B cell (primary cell): ENCODE measurements at regions not wholly inside any gene's neighbourhood (a gene's known extent, or its start where the extent isn't known, plus 50 kb on each side); places are given as distances from the start of the nearest gene placed in this dataset.

Source experiments
- ATAC-seq: fragments of 200-7000 bp; cut with Tn5 transposase; one replicate; pipeline ENCODE4 v1.10.0; 2021; ENCODE audit warnings: low read depth, mild to moderate bottlenecking, moderate number of reproducible peaks, moderate library complexity
- CTCF ChIA-PET: fragments of 350-600 bp; sonication (Branson Sonifier 250); formaldehyde crosslinking; loops from one replicate; lab custom pipeline; 2021; ENCODE audit warnings: antibody characterized with exemption, inconsistent platforms; lab: Charles Lee
- POLR2A ChIA-PET: fragments of 350-600 bp; sonication (Branson Sonifier 250); formaldehyde crosslinking; loops from one replicate; lab custom pipeline; 2021; ENCODE audit warnings: antibody characterized with exemption; lab: Charles Lee
- DNase-seq: peaks from one replicate; pipeline ENCODE4 v3.0.0; 2013
- H2AFZ ChIP-seq: 2 replicates; pipeline ENCODE4 v1.6.1; 2012; ENCODE audit warnings: mild to moderate bottlenecking, low read depth, low read length; ENCODE audit not compliant: insufficient read depth, poor library complexity, severe bottlenecking
- H3K27ac ChIP-seq, 2 donors: 1 replicate in 1 of 2; 2 replicates in 1 of 2; pipeline ENCODE4 v1.5.1; 2012 to 2013; ENCODE audit warnings: low read length in 2 of 2, mild to moderate bottlenecking in 2 of 2, moderate library complexity in 1 of 2
- H3K27me3 ChIP-seq, 4 experiments: fragments of 200-600 bp in 1 of 4; sonication (generic) in 1 of 4; replicated peaks in 1 of 4; 1 replicate in 2 of 4; 2 replicates in 2 of 4; pipeline versions ENCODE4 v1.6.1 to v1.7.0; 2013 to 2016; ENCODE audit warnings: low read length in 3 of 4, mild to moderate bottlenecking in 2 of 4, mixed read lengths in 1 of 4, moderate library complexity in 1 of 4; ENCODE audit not compliant: insufficient read depth in 4 of 4, control insufficient read depth in 3 of 4; ENCODE audit errors: control extremely low read depth in 1 of 4
- H3K36me3 ChIP-seq, 2 experiments: replicated peaks in 1 of 2; 1 replicate in 1 of 2; 2 replicates in 1 of 2; pipeline versions ENCODE4 v1.6.1 to v1.7.1; 2013; ENCODE audit warnings: low read length in 1 of 2; ENCODE audit not compliant: insufficient read depth in 2 of 2, control insufficient read depth in 1 of 2; ENCODE audit errors: control extremely low read depth in 1 of 2, extremely low read depth in 1 of 2
- H3K4me1 ChIP-seq, 2 donors: fragments of 200-600 bp in 1 of 2; sonication (generic) in 1 of 2; 1 replicate in 1 of 2; 2 replicates in 1 of 2; pipeline versions ENCODE4 v1.5.1 to v1.6.1; 2013 to 2017; ENCODE audit warnings: low read length in 2 of 2; ENCODE audit not compliant: control insufficient read depth in 2 of 2, insufficient read depth in 2 of 2
- H3K4me2 ChIP-seq: replicated peaks from 2 replicates; pipeline ENCODE3; 2012; ENCODE audit warnings: mild to moderate bottlenecking, low read depth, low read length; ENCODE audit not compliant: poor library complexity, severe bottlenecking
- H3K4me3 ChIP-seq, 5 experiments: fragments of 200-600 bp in 1 of 5; sonication (generic) in 1 of 5; 1 replicate in 3 of 5; 2 replicates in 2 of 5; pipeline versions ENCODE4 v1.5.1 to v1.7.0; 2011 to 2016; ENCODE audit warnings: low read length in 4 of 5, mild to moderate bottlenecking in 4 of 5, low read depth in 2 of 5, control low read depth in 1 of 5, moderate library complexity in 1 of 5; ENCODE audit not compliant: insufficient read depth in 1 of 5; ENCODE audit errors: control extremely low read depth in 1 of 5, extremely low read depth in 1 of 5
- H3K79me2 ChIP-seq: fragments of 200-600 bp; sonication (generic); one replicate; pipeline ENCODE4 v1.6.0; 2016; ENCODE audit warnings: low read length; ENCODE audit not compliant: control insufficient read depth, insufficient read depth
- H3K9ac ChIP-seq: fragments of 200-600 bp; sonication (generic); 2 replicates; pipeline ENCODE4 v1.6.1; 2017; ENCODE audit warnings: mild to moderate bottlenecking, low read length, moderate library complexity
- H3K9me3 ChIP-seq, 3 donors: one replicate each; pipeline versions ENCODE4 v1.6.1 to v1.7.1; 2013; ENCODE audit warnings: low read length in 2 of 3; ENCODE audit not compliant: control insufficient read depth in 2 of 3, insufficient read depth in 1 of 3; ENCODE audit errors: control extremely low read depth in 1 of 3
- H4K20me1 ChIP-seq: 2 replicates; pipeline ENCODE4 v1.6.0; 2012; ENCODE audit warnings: mild to moderate bottlenecking, low read length; ENCODE audit not compliant: insufficient read depth, control insufficient read depth, poor library complexity, severe bottlenecking
- H3K27ac Mint-ChIP-seq: one replicate; pipeline ENCODE4 v1.8.0; 2021; ENCODE audit warnings: mixed read lengths
- H3K27me3 Mint-ChIP-seq: one replicate; pipeline ENCODE4 v1.8.0; 2021; ENCODE audit warnings: mixed read lengths
- H3K4me1 Mint-ChIP-seq: one replicate; pipeline ENCODE4 v1.8.0; 2021; ENCODE audit warnings: mixed read lengths
- H3K4me3 Mint-ChIP-seq: one replicate; pipeline ENCODE4 v1.8.0; 2021; ENCODE audit warnings: mixed read lengths
- H3K9me3 Mint-ChIP-seq: one replicate; pipeline ENCODE4 v1.8.0; 2022; ENCODE audit warnings: mixed read lengths; ENCODE audit not compliant: insufficient read depth
- EZH2 ChIP-seq: IDR thresholded peaks from 2 replicates; pipeline ENCODE4 v1.6.1; 2012; ENCODE audit warnings: borderline replicate concordance, low read depth, mild to moderate bottlenecking, moderate library complexity, low read length; ENCODE audit not compliant: insufficient read depth, poor library complexity, severe bottlenecking
- WGBS: methylation state at CpG from one replicate; pipeline ENCODE4 v1.1.5; 2013; ENCODE audit warnings: missing lambda C conversion rate; ENCODE audit not compliant: insufficient coverage; 5-methylcytosine and 5-hydroxymethylcytosine counted together
- intact Hi-C: fragments of 100-400 bp; cut with micrococcal nuclease; formaldehyde crosslinking; loops from one replicate; pipeline ENCODE4 v1.10.0; 2022
- TF ChIP-seq, protein P1 (sequence below): fragments of 200-600 bp; IDR thresholded peaks from one replicate; pipeline ENCODE4 v1.8.0; 2022; ENCODE audit warnings: antibody characterized with exemption, mild to moderate bottlenecking

DNA sequence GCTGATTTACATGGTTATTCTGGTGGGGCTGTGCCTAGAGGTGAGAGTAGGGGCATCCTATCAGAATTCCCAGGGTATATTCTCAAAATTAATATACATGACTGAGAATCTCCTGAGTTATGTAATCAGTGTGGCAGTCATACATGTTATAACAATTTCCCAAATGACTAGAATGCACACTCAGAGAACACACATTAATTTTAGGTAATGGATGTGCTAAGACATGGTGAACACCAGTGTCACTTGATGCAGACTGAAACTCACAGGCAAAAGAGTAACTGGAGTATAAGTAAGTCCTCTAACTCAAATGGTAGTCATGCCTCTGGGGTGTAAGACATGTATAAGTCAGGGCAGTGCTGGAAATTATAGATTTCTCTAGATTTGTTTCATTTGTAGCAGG is 1198.4 kb upstream of the CITED2 start:
- Mint-ChIP-seq H3K27me3 (no peaks in the 10 kb centered on the region), H3K4me1 (no peaks in the 10 kb centered on the region), H3K27ac (no peak overlapping the region), H3K4me3 (no peak overlapping the region), H3K9me3 (no peaks in the 10 kb centered on the region)
- H3K4me1 ChIP-seq: no peaks in the 10 kb centered on the region
- H3K9me3 ChIP-seq: no peaks in the 10 kb centered on the region
- H3K9ac ChIP-seq: no peak overlapping the region
- no peaks in the 10 kb centered on the region for H3K36me3 ChIP-seq
- ChIA-PET POLR2A (no interaction called here), CTCF (no interaction called here)
- no peak for ATAC-seq
- no peaks in the 10 kb centered on the region for H3K79me2 ChIP-seq
- DNase-seq: no peak
- H4K20me1 ChIP-seq: no peaks in the 10 kb centered on the region
- no peak overlapping the region for H3K4me2 ChIP-seq
- intact Hi-C loops: no loop called here
- H3K4me3 ChIP-seq: no peak overlapping the region
- H3K27ac ChIP-seq: no peak overlapping the region
- H3K27me3 ChIP-seq: no peaks in the 10 kb centered on the region
- TF ChIP-seq, protein P1, sequence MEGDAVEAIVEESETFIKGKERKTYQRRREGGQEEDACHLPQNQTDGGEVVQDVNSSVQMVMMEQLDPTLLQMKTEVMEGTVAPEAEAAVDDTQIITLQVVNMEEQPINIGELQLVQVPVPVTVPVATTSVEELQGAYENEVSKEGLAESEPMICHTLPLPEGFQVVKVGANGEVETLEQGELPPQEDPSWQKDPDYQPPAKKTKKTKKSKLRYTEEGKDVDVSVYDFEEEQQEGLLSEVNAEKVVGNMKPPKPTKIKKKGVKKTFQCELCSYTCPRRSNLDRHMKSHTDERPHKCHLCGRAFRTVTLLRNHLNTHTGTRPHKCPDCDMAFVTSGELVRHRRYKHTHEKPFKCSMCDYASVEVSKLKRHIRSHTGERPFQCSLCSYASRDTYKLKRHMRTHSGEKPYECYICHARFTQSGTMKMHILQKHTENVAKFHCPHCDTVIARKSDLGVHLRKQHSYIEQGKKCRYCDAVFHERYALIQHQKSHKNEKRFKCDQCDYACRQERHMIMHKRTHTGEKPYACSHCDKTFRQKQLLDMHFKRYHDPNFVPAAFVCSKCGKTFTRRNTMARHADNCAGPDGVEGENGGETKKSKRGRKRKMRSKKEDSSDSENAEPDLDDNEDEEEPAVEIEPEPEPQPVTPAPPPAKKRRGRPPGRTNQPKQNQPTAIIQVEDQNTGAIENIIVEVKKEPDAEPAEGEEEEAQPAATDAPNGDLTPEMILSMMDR: no peak
- no peak for TF ChIP-seq EZH2
- H2AFZ ChIP-seq: no peak overlapping the region

DNA sequence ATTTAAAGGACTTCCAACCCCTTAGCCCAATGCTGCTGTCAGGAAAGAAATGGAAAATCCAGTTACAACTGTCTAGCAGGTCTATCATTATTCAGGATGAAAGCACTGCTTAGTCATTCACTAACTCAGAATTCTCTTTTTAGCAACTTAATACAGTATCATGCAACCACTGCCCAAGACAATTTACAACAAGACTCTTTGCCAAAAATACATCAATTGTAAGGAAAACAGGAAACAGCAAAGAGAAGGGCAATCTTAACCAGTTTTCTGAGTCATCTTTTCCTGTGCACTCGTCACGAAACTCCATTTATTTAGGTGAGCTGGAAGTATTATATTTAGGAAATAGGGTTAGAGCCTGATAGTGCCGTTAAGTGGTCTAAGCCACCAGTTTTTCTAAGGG is 1197.7 kb upstream of the CITED2 start:
- no peak overlapping the region for H2AFZ ChIP-seq
- H3K27me3 ChIP-seq: no peaks in the 10 kb centered on the region
- H3K36me3 ChIP-seq: no peaks in the 10 kb centered on the region
- POLR2A ChIA-PET: no interaction called here
- CTCF ChIA-PET: no interaction called here
- H3K4me2 ChIP-seq: no peak overlapping the region
- H3K9me3 ChIP-seq: no peaks in the 10 kb centered on the region
- DNase-seq: no peak
- no peak overlapping the region for H3K4me3 ChIP-seq
- H3K79me2 ChIP-seq: no peaks in the 10 kb centered on the region
- intact Hi-C loops: no loop called here
- no peaks in the 10 kb centered on the region for H3K27me3 Mint-ChIP-seq
- no peak overlapping the region for H3K4me3 Mint-ChIP-seq
- no peak overlapping the region for H3K27ac Mint-ChIP-seq
- no peaks in the 10 kb centered on the region for H4K20me1 ChIP-seq
- no CpG with 5 or more reads among the region's 3 CpGs for WGBS
- no peaks in the 10 kb centered on the region for H3K4me1 Mint-ChIP-seq
- H3K9ac ChIP-seq: no peak overlapping the region
- TF ChIP-seq, protein P1: no peak
- no peak for TF ChIP-seq EZH2
- H3K27ac ChIP-seq: no peak overlapping the region
- no peaks in the 10 kb centered on the region for H3K9me3 Mint-ChIP-seq
- H3K4me1 ChIP-seq: no peaks in the 10 kb centered on the region
- ATAC-seq: no peak
